GM23338 (cell line): ENCODE measurements at regions not wholly inside any gene's neighbourhood (a gene's known extent, or its start where the extent isn't known, plus 50 kb on each side); places are given as distances from the start of the nearest gene placed in this dataset.

Source experiments
- ATAC-seq: fragments of 200-7000 bp; cut with Tn5 transposase; 3 replicates; pipeline ENCODE4 v1.9.1; 2020
- DNase-seq: peaks from one replicate; pipeline ENCODE4 v3.0.0-alpha.2; 2015; ENCODE audit warnings: low spot score
- H2AFZ ChIP-seq: fragments of 200-600 bp; sonication (generic); 2 replicates; pipeline ENCODE4 v1.8.0; 2016; ENCODE audit warnings: antibody characterized with exemption, mild to moderate bottlenecking, moderate library complexity
- H3F3A ChIP-seq: fragments of 200-600 bp; sonication (generic); replicated peaks from 2 replicates; pipeline ENCODE4 v1.8.0; 2017; ENCODE audit warnings: antibody characterized with exemption, mixed run types, low read depth
- H3K27ac ChIP-seq: fragments of 200-600 bp; sonication (generic); 2 replicates; pipeline ENCODE4 v1.6.1; 2016; ENCODE audit warnings: low read depth
- H3K27me3 ChIP-seq: fragments of 200-600 bp; sonication (generic); 2 replicates; pipeline ENCODE4 v1.8.0; 2016; ENCODE audit warnings: mild to moderate bottlenecking, mixed run types, moderate library complexity; ENCODE audit not compliant: insufficient read depth
- H3K36me3 ChIP-seq: fragments of 200-600 bp; sonication (generic); 2 replicates; pipeline ENCODE4 v1.8.0; 2016; ENCODE audit warnings: mild to moderate bottlenecking; ENCODE audit not compliant: insufficient read depth
- H3K4me1 ChIP-seq: fragments of 200-600 bp; sonication (generic); 2 replicates; pipeline ENCODE4 v1.8.0; 2016; ENCODE audit warnings: mild to moderate bottlenecking, moderate library complexity; ENCODE audit not compliant: insufficient read depth
- H3K4me2 ChIP-seq: fragments of 200-600 bp; sonication (generic); 2 replicates; pipeline ENCODE4 v1.7.1; 2017; ENCODE audit warnings: mixed run types
- H3K4me3 ChIP-seq: fragments of 200-600 bp; sonication (generic); 2 replicates; pipeline ENCODE4 v1.6.1; 2016; ENCODE audit warnings: mixed run types
- H3K79me2 ChIP-seq: fragments of 200-600 bp; sonication (generic); replicated peaks from 2 replicates; pipeline ENCODE4 v1.8.0; 2017; ENCODE audit warnings: mild to moderate bottlenecking; ENCODE audit not compliant: insufficient read depth
- H3K9me2 ChIP-seq: fragments of 200-600 bp; sonication (generic); 2 replicates; pipeline ENCODE4 v1.8.0; 2017; ENCODE audit not compliant: insufficient read depth
- H4K20me1 ChIP-seq: fragments of 200-600 bp; sonication (generic); replicated peaks from 2 replicates; pipeline ENCODE4 v1.8.0; 2017; ENCODE audit warnings: mild to moderate bottlenecking; ENCODE audit not compliant: insufficient read depth
- H3K27ac Mint-ChIP-seq: 2 replicates; pipeline ENCODE4 v1.8.0; 2020; ENCODE audit warnings: inconsistent platforms, mild to moderate bottlenecking, moderate library complexity, mixed read lengths
- H3K27me3 Mint-ChIP-seq: 3 replicates; pipeline ENCODE4 v1.8.0; 2022; ENCODE audit warnings: low read depth, mild to moderate bottlenecking, moderate library complexity, mixed read lengths, inconsistent platforms; ENCODE audit not compliant: insufficient read depth, poor library complexity
- H3K36me3 Mint-ChIP-seq: 3 replicates; pipeline ENCODE4 v1.8.0; 2021; ENCODE audit warnings: low read depth, mild to moderate bottlenecking, inconsistent platforms, moderate library complexity, mixed read lengths
- H3K4me1 Mint-ChIP-seq: 3 replicates; pipeline ENCODE4 v1.8.0; 2020; ENCODE audit warnings: mild to moderate bottlenecking, inconsistent platforms, mixed read lengths
- H3K4me3 Mint-ChIP-seq: 3 replicates; pipeline ENCODE4 v1.8.0; 2021; ENCODE audit warnings: moderate library complexity, mild to moderate bottlenecking, inconsistent platforms, mixed read lengths
- H3K9me3 Mint-ChIP-seq: 3 replicates; pipeline ENCODE4 v1.8.0; 2020; ENCODE audit warnings: moderate library complexity, mild to moderate bottlenecking, inconsistent platforms, mixed read lengths
- CREB1 ChIP-seq: fragments of 250-450 bp; sonication (Bioruptor Pico); IDR thresholded peaks from 2 replicates; pipeline ENCODE4 v1.5.0; 2020; ENCODE audit warnings: low read depth, mild to moderate bottlenecking, moderate library complexity
- EZH2 ChIP-seq: fragments of 200-600 bp; sonication (generic); IDR thresholded peaks from one replicate; pipeline ENCODE4 v1.8.0; 2017; ENCODE audit warnings: antibody characterized with exemption, mild to moderate bottlenecking, low read depth; ENCODE audit not compliant: unreplicated experiment
- EZH2phosphoT487 ChIP-seq: fragments of 200-600 bp; sonication (generic); IDR thresholded peaks from one replicate; pipeline ENCODE4 v1.8.1; 2018; ENCODE audit warnings: antibody characterized with exemption; ENCODE audit not compliant: unreplicated experiment
- NANOG ChIP-seq: IDR thresholded peaks from 2 replicates; pipeline ENCODE4 v1.6.1; 2016; ENCODE audit warnings: antibody characterized with exemption, borderline replicate concordance
- REST ChIP-seq: IDR thresholded peaks from one replicate; pipeline ENCODE4 v1.6.1; 2018; ENCODE audit warnings: antibody characterized with exemption; ENCODE audit not compliant: unreplicated experiment
- ZNF114 ChIP-seq: fragments of 250-450 bp; sonication (Bioruptor Pico); IDR thresholded peaks from 2 replicates; pipeline ENCODE4 v1.5.0; 2020; ENCODE audit warnings: mild to moderate bottlenecking, moderate library complexity
- ZNF462 ChIP-seq: fragments of 250-450 bp; sonication (Bioruptor Pico); IDR thresholded peaks from 2 replicates; pipeline ENCODE4 v1.5.0; 2020; ENCODE audit warnings: mild to moderate bottlenecking, moderate library complexity

GRCh38 chr21:21963911-21964310, 965.7 kb downstream of the NCAM2 start (continued):
- TF ChIP-seq ZNF462 (CRISPR knock-in tag) (no peak), NANOG (no peak), ZNF114 (CRISPR knock-in tag) (no peak), EZH2 (no peak), CREB1 (no peak)

- no peak for ATAC-seq
- H3K9me3 Mint-ChIP-seq, result peaks cover 30% of the 10 kb centered on the region
- TF ChIP-seq REST, result no peak
- no peak for TF ChIP-seq EZH2
- TF ChIP-seq EZH2phosphoT487, result no peak
- TF ChIP-seq CREB1, result no peak
- no peak for TF ChIP-seq NANOG
Measured at GRCh38 chr21:21968810-21969209, 970.6 kb downstream of the NCAM2 start.

More at GRCh38 chr21:21968810-21969209, 970.6 kb downstream of the NCAM2 start:
- Histone ChIP-seq H3K4me3 (no peak overlapping the region), H3K9me2 (no peaks in the 10 kb centered on the region), H3K27me3 (no peaks in the 10 kb centered on the region), H4K20me1 (no peaks in the 10 kb centered on the region), H3K79me2 (no peaks in the 10 kb centered on the region), H3K4me1 (0 out of 2 replicates have a peak, but pooled peaks cover 12% of the 10 kb centered on the region), H3K36me3 (peaks cover 11% of the 10 kb centered on the region; the same call in 1 of the 2 replicates), H3F3A (no peaks in the 10 kb centered on the region), H3K4me2 (no peak overlapping the region), H2AFZ (no peak overlapping the region), H3K27ac (no peak overlapping the region)
- no peak for DNase-seq
- Mint-ChIP-seq H3K4me1 (peaks cover 21% of the 10 kb centered on the region; the same call in 2 of the 3 replicates), H3K4me3 (no peak overlapping the region), H3K36me3 (peaks cover 21% of the 10 kb centered on the region), H3K27ac (no peak overlapping the region), H3K27me3 (peaks cover 1% of the 10 kb centered on the region)
